GM12892 (cell line): ENCODE measurements at regions not wholly inside any gene's neighbourhood (a gene's known extent, or its start where the extent isn't known, plus 50 kb on each side); places are given as distances from the start of the nearest gene placed in this dataset.

ENCODE experiments used
- POLR2A ChIP-seq: IDR thresholded peaks from 2 replicates; pipeline ENCODE4 v1.6.1; 2011; ENCODE audit warnings: low read depth, low read length, control low read depth
- POLR2AphosphoS5 ChIP-seq: IDR thresholded peaks from 2 replicates; pipeline ENCODE4 v1.6.1; 2011; ENCODE audit warnings: low read depth, low read length, control low read depth

DNA sequence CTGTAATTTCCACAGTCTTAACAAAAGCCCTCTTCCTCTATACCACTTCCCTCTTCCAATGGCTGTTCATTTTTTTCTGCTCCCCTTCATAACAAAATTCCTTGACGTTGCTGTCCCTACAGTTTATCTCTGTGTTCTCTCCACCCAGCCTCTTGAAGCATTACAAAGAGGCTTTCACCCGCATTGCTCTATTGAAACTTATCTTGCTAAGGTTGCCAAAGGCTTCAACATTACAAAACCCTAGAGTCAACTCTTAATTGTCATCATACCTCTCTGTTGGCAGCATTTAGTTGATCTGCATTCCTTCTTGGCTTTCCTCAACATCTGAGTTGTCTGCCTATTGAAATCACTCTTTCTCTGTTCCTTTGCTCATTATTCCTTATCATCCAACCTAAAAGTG, 1055.7 kb downstream of the JRKL start:
- TF ChIP-seq POLR2A (no peak), POLR2AphosphoS5 (no peak)
